H9 (cell line): ENCODE measurements at regions not wholly inside any gene's neighbourhood (a gene's known extent, or its start where the extent isn't known, plus 50 kb on each side); places are given as distances from the start of the nearest gene placed in this dataset.

Source experiments
- DNase-seq: peaks from one replicate; pipeline ENCODE4 v3.0.0-alpha.2; 2017
- H2AFZ ChIP-seq: one replicate; pipeline ENCODE4 v1.6.1; 2013; ENCODE audit warnings: mild to moderate bottlenecking, low read length, control low read depth, moderate library complexity
- H2AK5ac ChIP-seq: 2 replicates; pipeline ENCODE4 v1.6.1; 2013; ENCODE audit warnings: low read length, control low read depth, mixed read lengths; ENCODE audit not compliant: insufficient read length
- H2BK120ac ChIP-seq: one replicate; pipeline ENCODE4 v1.6.1; 2013; ENCODE audit warnings: low read depth, mild to moderate bottlenecking, low read length, control low read depth, inconsistent platforms; ENCODE audit not compliant: poor library complexity, severe bottlenecking
- H2BK12ac ChIP-seq: 2 replicates; pipeline ENCODE4 v1.6.1; 2013; ENCODE audit warnings: low read length, control low read depth, mixed read lengths, low read depth; ENCODE audit not compliant: insufficient read length
- H2BK15ac ChIP-seq: 2 replicates; pipeline ENCODE4 v1.6.1; 2013; ENCODE audit warnings: low read depth, low read length, control low read depth
- H2BK20ac ChIP-seq: one replicate; pipeline ENCODE4 v1.6.1; 2013; ENCODE audit warnings: low read depth, mild to moderate bottlenecking, low read length, control low read depth, inconsistent platforms; ENCODE audit not compliant: poor library complexity, severe bottlenecking
- H2BK5ac ChIP-seq: 2 replicates; pipeline ENCODE4 v1.6.1; 2013; ENCODE audit warnings: low read length, control low read depth, mixed read lengths; ENCODE audit not compliant: insufficient read length
- H3K14ac ChIP-seq: 2 replicates; pipeline ENCODE4 v1.6.1; 2013; ENCODE audit warnings: low read length, control low read depth; ENCODE audit not compliant: insufficient read depth
- H3K18ac ChIP-seq: 2 replicates; pipeline ENCODE4 v1.6.1; 2013; ENCODE audit warnings: low read depth, mild to moderate bottlenecking, mixed read lengths, low read length, control low read depth; ENCODE audit not compliant: insufficient read length
- H3K23ac ChIP-seq: 2 replicates; pipeline ENCODE4 v1.6.1; 2013; ENCODE audit warnings: low read length, control low read depth, mixed read lengths, low read depth; ENCODE audit not compliant: insufficient read length
- H3K23me2 ChIP-seq: 2 replicates; pipeline ENCODE4 v1.6.1; 2013; ENCODE audit warnings: low read depth, mild to moderate bottlenecking, mixed read lengths, low read length, control low read depth; ENCODE audit not compliant: insufficient read length, poor library complexity, severe bottlenecking
- H3K27ac ChIP-seq: 2 replicates; pipeline ENCODE4 v1.5.1; 2013; ENCODE audit warnings: low read length, control low read depth, mixed read lengths, low read depth; ENCODE audit not compliant: insufficient read length
- H3K27me3 ChIP-seq: 2 replicates; pipeline ENCODE4 v1.6.1; 2013; ENCODE audit warnings: low read length, control low read depth, inconsistent platforms; ENCODE audit not compliant: insufficient read depth
- H3K4ac ChIP-seq: 2 replicates; pipeline ENCODE4 v1.6.1; 2013; ENCODE audit warnings: low read depth, mild to moderate bottlenecking, control low read depth, inconsistent platforms, low read length, moderate library complexity
- H3K4me1 ChIP-seq: 2 replicates; pipeline ENCODE4 v1.6.1; 2013; ENCODE audit warnings: low read length, control low read depth, inconsistent platforms; ENCODE audit not compliant: insufficient read depth
- H3K4me2 ChIP-seq: 2 replicates; pipeline ENCODE4 v1.6.1; 2013; ENCODE audit warnings: low read length, control low read depth, mixed read lengths; ENCODE audit not compliant: insufficient read length, insufficient read depth
- H3K56ac ChIP-seq: 2 replicates; pipeline ENCODE4 v1.6.1; 2013; ENCODE audit warnings: low read depth, mild to moderate bottlenecking, mixed read lengths, low read length, control low read depth; ENCODE audit not compliant: insufficient read length
- H3K79me1 ChIP-seq: 2 replicates; pipeline ENCODE4 v1.6.1; 2013; ENCODE audit warnings: low read depth, mild to moderate bottlenecking, moderate library complexity, low read length, control low read depth, inconsistent platforms; ENCODE audit not compliant: insufficient read depth, poor library complexity, severe bottlenecking
- H3K79me2 ChIP-seq: 2 replicates; pipeline ENCODE4 v1.6.1; 2013; ENCODE audit warnings: low read length, control low read depth, inconsistent platforms; ENCODE audit not compliant: insufficient read depth
- H3K9ac ChIP-seq: 2 replicates; pipeline ENCODE4 v1.6.1; 2013; ENCODE audit warnings: low read length, control low read depth, mixed read lengths; ENCODE audit not compliant: insufficient read length; ENCODE audit errors: extremely low read depth
- H3K9me3 ChIP-seq: one replicate; pipeline ENCODE4 v1.6.1; 2013; ENCODE audit warnings: low read depth, low read length, inconsistent platforms; ENCODE audit not compliant: control insufficient read depth
- H3T11ph ChIP-seq: one replicate; pipeline ENCODE4 v1.6.1; 2013; ENCODE audit warnings: mild to moderate bottlenecking, low read length, control low read depth, inconsistent platforms
- H4K20me1 ChIP-seq: one replicate; pipeline ENCODE4 v1.6.1; 2013; ENCODE audit not compliant: control insufficient read depth, insufficient read length, insufficient read depth
- H4K5ac ChIP-seq: 2 replicates; pipeline ENCODE4 v1.6.1; 2013; ENCODE audit warnings: low read depth, mild to moderate bottlenecking, mixed read lengths, low read length, control low read depth; ENCODE audit not compliant: insufficient read length
- H4K8ac ChIP-seq: replicated peaks from 2 replicates; pipeline ENCODE4 v1.6.1; 2013; ENCODE audit warnings: low read length, control low read depth, mixed read lengths, low read depth; ENCODE audit not compliant: insufficient read length
- H4K91ac ChIP-seq: 2 replicates; pipeline ENCODE4 v1.6.1; 2013; ENCODE audit warnings: low read depth, mild to moderate bottlenecking, moderate library complexity, mixed read lengths, low read length, control low read depth; ENCODE audit not compliant: insufficient read length
- H3K27ac Mint-ChIP-seq, 3 experiments: 2 replicates in 2 of 3; 3 replicates in 1 of 3; pipeline ENCODE4 v1.8.0; 2020 to 2021; ENCODE audit warnings: mixed read lengths in 3 of 3, mild to moderate bottlenecking in 1 of 3, moderate library complexity in 1 of 3
- H3K27me3 Mint-ChIP-seq: 2 replicates; pipeline ENCODE4 v1.8.0; 2021; ENCODE audit warnings: low read depth, mild to moderate bottlenecking, moderate library complexity, mixed read lengths
- H3K36me3 Mint-ChIP-seq, 3 experiments: 2 replicates in 2 of 3; 3 replicates in 1 of 3; pipeline ENCODE4 v1.8.0; 2020 to 2021; ENCODE audit warnings: low read depth in 3 of 3, mixed read lengths in 3 of 3; ENCODE audit not compliant: insufficient read depth in 1 of 3
- H3K4me1 Mint-ChIP-seq, 2 experiments: 2 replicates each; pipeline ENCODE4 v1.8.0; 2020; ENCODE audit warnings: mixed read lengths in 2 of 2
- H3K4me3 Mint-ChIP-seq, 2 experiments: 2 replicates in 1 of 2; 3 replicates in 1 of 2; pipeline ENCODE4 v1.8.0; 2020 to 2021; ENCODE audit warnings: mild to moderate bottlenecking in 2 of 2, mixed read lengths in 2 of 2, moderate library complexity in 1 of 2
- H3K9me3 Mint-ChIP-seq, 2 experiments: 2 replicates in 1 of 2; 3 replicates in 1 of 2; pipeline ENCODE4 v1.8.0; 2020; ENCODE audit warnings: mild to moderate bottlenecking in 2 of 2, mixed read lengths in 2 of 2, moderate library complexity in 1 of 2
- CTCF ChIP-seq: fragments of 200-600 bp; sonication (generic); conservative IDR thresholded peaks from 3 replicates; pipeline ENCODE4 v1.8.0; 2021; ENCODE audit warnings: antibody characterized with exemption, mild to moderate bottlenecking

DNA sequence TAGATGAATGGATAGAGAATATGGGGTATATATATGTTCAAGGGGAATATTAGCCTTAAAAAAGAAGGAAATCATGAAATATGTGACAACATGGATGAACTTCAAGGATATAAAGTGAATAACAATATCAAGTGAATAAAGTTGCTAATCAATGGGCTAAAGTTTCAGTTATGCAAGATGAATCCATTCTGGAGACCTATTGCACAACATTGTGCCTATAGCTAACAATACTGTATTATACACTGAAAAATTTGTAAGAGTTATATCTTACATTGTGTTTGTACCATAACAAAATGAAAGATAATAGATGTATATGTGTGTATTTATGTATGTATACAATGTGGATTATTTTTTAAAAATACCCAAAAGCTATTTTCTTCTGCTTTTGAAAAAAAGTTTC is 96.3 kb upstream of the DPYD start:
- no peak overlapping the region for H3K9ac ChIP-seq
- no peak overlapping the region for H3K27ac Mint-ChIP-seq

More for the DNA sequence above, 96.3 kb upstream of the DPYD start:
- Histone ChIP-seq H2BK15ac (no peak overlapping the region), H3K79me1 (no peaks in the 10 kb centered on the region), H3T11ph (no peak overlapping the region), H3K56ac (no peak overlapping the region), H4K5ac (no peak overlapping the region), H3K14ac (no peak overlapping the region), H3K27me3 (no peaks in the 10 kb centered on the region), H4K91ac (no peak overlapping the region), H2BK20ac (no peak overlapping the region), H3K4ac (no peak overlapping the region), H2BK12ac (no peak overlapping the region), H2BK5ac (no peak overlapping the region), H4K20me1 (no peaks in the 10 kb centered on the region), H2AK5ac (no peak overlapping the region), H3K4me1 (no peaks in the 10 kb centered on the region), H2AFZ (no peak overlapping the region), H3K79me2 (no peaks in the 10 kb centered on the region), H3K18ac (no peak overlapping the region), H3K27ac (no peak overlapping the region), H3K9me3 (no peaks in the 10 kb centered on the region), H4K8ac (no peak overlapping the region), H2BK120ac (no peak overlapping the region), H3K4me2 (no peak overlapping the region), H3K23me2 (no peaks in the 10 kb centered on the region), H3K23ac (no peak overlapping the region)
- no peaks in the 10 kb centered on the region for H3K36me3 Mint-ChIP-seq
- H3K27me3 Mint-ChIP-seq: peaks cover 2% of the 10 kb centered on the region; the same call in 1 of the 2 replicates
- no peak overlapping the region for H3K4me3 Mint-ChIP-seq
- DNase-seq: no peak
- H3K4me1 Mint-ChIP-seq: no peaks in the 10 kb centered on the region
- no peak for TF ChIP-seq CTCF
- no peaks in the 10 kb centered on the region for H3K9me3 Mint-ChIP-seq
